Tongue (tissue), 1 donor: ENCODE measurements at regions not wholly inside any gene's neighbourhood (a gene's known extent, or its start where the extent isn't known, plus 50 kb on each side); places are given as distances from the start of the nearest gene placed in this dataset.

Experiments
- DNase-seq: peaks from one replicate; pipeline ENCODE4 v3.0.0-alpha.2; 2015

DNA sequence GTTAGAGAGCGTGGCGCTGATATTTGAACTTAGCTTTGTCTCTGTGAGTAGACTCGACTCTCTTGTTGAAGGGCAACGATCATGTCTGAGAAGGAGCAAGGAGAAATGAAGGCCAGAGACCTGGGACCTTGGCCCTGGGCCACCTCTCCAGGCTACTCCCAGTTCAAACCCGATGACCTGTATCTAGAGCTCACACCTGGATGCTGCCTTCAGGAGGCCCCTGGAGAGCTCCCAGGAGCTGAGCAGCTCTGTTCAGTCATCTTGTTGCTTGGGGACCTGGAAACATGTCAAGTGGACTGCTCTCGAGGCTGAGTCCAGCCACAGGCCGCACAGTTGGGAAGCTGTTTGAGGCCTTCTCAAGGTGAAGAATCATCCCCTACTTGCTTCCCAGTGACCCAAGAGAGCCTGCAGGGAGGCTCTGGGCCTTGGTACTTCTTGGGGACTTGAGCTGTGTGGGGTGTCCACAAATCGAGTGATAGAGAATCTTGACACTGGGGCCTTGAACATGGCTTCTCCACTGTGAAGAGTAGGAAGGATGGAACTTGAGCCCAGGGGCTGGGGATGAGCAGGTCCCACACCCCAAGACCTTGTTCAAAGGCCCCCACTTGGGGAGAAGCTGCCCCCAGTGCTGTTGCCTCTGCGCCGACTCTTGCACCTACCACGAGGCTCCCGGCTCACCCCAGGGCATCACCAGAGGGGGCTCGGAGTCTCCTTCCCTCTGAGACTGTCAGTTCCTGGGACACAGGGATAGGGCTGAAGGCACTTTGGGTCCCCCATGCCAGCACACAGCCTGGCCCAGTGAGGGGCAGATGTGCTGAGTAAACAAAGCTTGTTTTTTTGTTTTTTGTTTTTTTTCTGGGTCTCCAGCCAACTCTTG, 112.1 kb downstream of the IRX5 start:
- no peak for DNase-seq

GRCh38 chr16:55043499-55043898, 112.8 kb downstream of the IRX5 start:
- DNase-seq, result no peak

DNA sequence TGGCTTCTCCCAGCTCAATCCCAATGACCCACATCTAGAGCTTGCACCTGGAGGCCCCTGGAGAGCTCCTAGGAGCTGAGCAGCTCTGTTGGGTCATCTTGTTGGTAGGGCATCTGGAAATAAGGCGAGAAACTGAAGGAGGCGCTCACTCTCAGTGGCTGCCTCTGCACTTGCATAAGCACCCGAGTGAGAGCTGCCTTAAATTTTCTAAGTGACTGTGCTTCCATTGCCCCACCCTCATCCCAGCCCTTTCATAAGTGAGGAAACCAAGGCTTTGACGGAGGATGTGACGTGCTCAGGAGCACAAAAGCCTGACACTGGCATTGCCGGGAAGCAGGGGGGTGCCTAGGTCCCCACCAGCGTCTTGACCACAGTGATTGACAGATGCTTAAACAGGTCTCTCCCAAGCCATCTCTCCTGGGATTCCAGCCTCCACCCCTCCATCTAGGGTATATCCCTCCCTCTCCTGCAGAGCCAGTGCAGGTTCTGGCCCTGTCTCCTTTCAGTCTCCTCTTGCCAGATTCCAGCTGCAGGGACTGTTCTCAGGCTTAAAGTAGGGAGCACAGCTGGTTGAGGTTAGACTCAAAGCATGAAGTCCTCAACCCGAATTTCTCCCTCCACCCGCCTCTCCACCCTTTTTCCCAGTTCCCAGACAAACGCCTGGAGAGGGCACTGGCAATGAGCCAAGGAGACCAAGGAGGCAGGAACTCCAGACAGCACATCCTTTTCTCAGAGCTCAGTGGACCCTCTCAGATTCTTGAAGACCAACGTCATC, 113.7 kb downstream of the IRX5 start:
- no peak for DNase-seq

- no peak for DNase-seq
Observed at GRCh38 chr16:55045329-55045728, 114.7 kb downstream of the IRX5 start.

- no peak for DNase-seq
Observed at GRCh38 chr16:55045756-55046460, 115.2 kb downstream of the IRX5 start.

DNA sequence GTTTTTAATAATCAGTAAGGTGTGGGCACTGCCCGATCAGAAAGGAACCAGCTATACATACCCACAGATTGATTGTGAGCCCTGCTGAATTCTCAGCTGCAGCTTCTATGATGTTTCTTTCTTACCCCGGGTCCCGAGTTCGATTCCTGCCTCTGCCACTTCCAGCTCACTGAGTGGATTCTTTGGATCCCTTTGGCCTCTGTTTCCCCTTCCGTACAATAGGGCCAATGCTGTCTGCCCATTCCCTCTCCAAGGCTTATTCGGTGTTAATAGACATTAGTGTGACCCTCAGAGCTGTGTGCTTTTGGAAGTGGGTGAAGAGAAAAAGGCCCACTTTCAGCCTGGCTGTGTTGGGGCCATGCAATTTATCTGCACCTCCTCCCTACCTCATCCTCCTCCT, 115.8 kb downstream of the IRX5 start:
- DNase-seq, result no peak

DNA sequence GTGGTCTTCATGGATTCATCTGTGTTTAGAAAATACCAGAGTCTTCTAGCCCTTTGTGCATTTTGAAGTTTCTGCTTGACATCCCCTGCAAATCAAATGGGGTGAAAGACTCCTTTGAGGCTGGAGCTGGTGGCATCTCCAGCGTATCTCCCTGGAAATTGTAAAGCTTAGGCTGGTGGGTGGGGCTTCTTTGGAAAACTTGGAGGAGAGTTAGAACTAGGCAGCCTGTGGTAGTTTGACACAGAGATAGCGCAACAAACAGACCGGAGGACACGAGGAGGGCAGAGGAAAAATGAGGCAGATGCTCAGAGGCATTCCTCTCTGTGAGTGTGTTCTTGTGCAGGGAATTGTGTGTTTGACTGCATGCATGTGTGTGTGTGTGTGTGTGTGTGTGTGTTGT, 116.3 kb downstream of the IRX5 start:
- DNase-seq, result no peak

DNA sequence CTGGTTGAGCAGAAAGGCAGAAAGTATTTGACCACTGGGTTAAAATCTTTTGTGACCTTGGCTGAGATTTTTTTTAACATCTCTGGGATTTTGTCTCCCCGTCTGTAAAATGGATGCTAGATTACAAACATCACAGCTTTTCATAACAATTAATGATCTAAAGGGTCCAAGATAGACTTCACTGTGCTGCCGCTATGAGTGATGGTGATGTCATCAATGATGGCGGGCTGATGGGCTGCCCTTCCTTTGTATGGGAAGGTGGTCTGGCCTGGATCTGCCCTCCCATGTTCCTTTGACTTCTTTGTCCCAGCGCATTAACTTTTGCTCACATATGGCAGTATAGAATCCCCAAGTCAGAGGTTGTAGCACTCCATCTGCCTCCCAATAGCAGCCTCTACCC, 116.7 kb downstream of the IRX5 start:
- no peak for DNase-seq

GRCh38 chr16:55047903-55048497, 117.3 kb downstream of the IRX5 start:
- DNase-seq, result no peak

- DNase-seq, result no peak
Observed at GRCh38 chr16:55048745-55049144, 118.1 kb downstream of the IRX5 start.

GRCh38 chr16:55051571-55052347, 121.1 kb downstream of the IRX5 start:
- DNase-seq, result no peak

DNA sequence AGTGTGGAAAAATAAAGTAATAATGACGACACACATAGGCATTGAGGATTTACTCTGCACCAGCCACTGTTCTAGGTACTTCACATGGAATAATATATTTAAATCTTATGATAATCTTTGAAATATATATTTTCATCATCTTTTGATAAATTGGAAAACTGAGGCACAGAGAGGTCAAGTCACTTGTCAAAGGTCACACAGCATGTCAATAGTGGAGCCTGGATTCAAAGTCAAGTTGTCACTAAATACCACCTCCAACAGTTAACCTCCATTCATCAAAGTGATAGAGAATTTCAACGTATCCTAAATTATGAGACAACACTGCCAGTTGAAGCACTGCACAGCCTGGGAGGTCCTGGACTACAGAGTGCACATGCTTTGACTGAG, 121.7 kb downstream of the IRX5 start:
- no peak for DNase-seq

DNA sequence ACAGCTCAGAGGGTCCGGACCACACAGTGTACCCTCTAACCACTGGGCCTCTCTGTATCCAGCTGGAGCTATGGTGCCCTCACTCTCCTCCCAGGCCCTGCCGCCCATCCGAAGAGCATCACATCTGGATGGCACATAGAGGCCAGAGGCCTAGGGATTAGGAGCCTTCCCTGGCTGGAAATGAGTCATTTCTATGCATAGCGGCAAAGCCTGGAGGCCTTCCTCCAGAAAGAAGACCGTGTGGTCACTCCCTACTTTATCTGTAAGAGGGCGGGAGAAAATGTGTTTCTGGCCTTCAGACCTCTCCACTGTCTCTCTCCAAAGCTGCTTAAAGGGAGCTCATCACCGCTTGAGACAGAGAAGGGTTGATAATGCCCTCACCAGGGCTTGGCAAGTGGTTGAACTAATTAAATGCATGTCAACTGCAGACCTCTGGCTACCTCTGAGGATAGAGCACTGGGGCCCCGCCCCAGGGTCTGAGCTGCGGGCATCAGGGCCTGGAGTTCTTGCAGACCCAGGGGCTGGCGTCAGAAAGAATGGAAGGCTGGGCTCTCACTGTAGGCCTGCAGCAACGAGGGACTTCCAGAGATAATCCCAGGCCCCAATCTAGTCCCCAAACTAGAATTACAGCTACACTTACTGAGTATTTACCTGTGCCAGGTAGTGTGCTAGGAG, 122.2 kb downstream of the IRX5 start:
- no peak for DNase-seq

DNA sequence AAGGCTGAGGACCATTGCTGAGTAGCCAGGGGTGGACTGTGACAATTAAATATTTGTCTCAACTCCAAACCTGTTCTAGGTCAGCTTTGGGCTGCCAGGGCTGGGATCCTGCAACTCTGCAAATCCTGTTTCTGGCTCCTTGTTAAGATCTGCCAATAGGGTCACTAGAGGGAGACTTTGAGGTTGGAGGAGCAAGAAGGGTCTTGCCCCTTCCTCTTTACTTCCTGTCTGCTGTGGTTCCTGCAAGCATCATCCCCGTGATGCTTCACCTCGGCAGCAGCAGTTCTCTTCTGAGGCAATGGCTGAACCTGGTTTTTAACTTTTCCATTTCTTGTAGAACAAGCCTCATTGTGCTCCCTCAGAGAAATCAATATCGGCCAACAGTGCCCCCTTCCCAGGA, 124.6 kb downstream of the IRX5 start:
- DNase-seq, result no peak

DNA sequence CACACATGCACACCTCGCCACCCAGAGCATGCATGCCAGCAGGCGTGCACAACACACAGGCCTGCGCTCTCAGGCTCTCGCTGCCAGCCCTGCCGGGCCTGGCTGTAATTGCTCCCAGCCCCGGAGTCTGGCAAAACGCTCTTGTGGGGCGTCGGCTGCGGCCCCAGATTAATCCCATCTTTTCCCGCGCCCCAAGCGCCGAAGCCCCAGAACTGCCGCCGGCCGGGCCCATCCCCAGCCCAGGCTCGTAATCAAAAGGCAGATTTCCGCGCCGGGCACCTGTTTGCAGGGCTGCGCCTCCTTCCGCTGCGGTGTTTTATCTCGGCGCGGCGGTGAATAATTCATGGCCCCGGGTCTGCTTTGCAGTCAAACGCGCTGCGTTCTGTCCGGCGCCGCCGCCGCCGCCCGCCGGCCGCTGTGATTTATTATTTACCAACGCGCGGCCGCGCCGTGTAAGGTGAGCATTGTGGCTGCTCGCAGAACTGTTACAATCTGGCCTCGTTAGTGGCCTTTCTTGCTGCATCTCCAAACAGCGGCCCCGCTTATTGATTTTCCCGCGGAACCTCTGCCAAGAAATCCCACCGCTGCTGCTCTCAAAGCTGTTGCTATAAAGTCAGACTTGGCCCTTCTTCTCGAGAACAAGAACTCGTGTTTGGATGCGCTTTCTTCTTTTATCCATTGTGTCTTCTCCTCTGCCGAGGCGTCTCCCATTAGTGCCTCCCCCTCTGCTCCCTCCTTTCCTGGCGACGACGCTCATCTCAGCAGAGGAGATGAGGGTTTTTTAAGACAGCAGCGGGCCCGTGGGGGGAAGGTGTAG, 126.1 kb downstream of the IRX5 start:
- DNase-seq, result peak; percentile 47

DNA sequence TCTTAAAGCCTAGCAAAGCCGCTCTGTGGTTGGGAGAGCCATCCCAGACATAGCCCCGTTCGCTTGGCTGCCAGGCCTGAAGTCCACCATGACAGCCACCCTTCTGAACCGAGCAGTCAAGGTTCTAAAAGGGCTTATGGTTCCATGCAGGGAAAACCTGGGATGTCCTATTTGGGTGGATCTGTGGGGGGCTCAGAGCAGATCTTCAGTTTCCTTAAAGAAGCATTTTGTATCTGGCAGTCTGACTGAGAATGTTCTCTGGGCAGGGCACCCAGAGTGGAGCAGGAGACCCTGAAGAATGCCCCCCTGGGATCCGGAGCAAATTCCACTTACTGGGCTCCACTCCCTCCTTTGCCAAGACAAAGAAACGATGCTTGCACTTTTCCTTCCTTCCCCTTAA, 127.2 kb downstream of the IRX5 start:
- DNase-seq, result no peak

DNA sequence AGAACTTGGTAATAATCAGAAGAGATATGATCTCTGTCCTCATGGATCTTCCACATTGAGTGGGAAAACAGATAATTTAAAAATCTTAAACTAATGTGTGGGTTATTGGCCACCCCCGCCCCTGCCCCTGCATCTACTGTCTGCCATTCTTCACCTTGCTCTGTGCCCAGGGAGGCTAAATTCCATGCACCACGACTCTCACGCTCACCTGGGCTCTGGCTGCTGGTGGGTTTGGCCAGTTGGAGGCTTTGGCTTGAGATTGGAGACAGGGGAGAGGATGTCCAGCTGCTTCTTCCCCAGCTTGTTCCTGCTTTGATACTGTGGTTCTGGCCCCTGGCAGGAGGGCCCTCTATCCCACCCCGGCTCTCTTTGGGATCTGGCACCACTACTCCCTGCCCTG, 127.9 kb downstream of the IRX5 start:
- DNase-seq, result no peak

DNA sequence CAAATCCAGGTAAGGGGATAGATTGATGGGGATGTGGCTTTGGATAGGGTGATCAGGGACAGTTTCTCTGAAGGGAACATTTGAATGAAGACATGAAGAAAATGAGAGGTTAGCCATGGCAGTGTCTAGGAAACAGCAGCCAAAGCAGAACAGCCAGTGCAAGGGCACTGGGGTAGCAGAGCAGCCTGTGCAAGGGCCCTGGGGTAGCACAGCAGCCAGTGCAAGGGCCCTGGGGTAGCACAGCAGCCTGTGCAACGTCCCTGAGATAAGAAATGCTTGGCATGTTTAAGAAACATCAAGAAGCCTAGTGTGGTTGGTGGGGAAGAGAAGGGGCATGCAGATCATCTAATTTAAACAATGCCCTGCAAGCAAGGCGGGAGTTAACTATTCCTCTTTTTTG, 128.5 kb downstream of the IRX5 start:
- no peak for DNase-seq

DNA sequence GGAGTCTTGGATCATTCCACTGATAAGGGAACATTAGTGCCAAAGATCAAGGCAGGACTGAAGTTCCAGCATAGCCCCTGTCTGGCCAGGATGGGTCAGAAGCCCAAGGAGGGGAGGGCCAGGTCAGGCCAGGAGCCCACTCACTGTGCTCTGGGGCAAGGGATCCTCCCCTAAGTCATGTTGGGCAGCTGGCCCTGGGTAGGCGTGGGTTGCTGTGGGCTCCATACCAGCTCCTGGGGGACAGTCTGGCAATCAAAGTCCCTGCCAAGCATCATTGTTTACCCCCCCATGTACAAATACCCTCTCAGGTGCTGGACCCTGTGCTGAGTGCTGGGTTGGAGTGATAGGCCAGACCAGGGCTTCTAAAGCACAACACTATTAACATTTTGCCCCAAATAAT, 130.5 kb downstream of the IRX5 start:
- DNase-seq, result no peak

DNA sequence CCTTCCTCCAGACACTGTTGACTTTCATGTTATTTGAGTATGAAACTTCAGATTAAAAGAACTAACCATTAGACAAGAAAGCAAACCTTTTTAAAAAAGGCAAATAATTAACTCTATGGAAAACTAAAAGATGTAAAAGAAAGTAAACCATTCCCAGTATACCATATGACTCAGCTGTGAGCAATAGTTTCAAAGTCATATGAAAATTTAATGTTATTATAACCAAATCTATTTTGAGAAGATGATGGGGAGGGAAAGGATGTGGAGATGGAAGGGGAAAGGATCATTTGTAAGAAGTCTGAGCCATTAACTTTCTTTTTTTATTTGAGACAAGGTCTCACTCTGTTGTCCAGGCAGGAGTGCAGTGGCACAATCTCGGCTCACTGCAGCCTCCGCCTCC, 131.8 kb downstream of the IRX5 start:
- DNase-seq, result no peak
